ENCODE measurements at regions not wholly inside any gene's neighbourhood (a gene's known extent, or its start where the extent isn't known, plus 50 kb on each side); places are given as distances from the start of the nearest gene placed in this dataset.
"Not testable (repeated sequence)": the region's sequence is repeated elsewhere in the genome, so short reads cannot be mapped to it uniquely, and the experiment has no call there.

GRCh38 chr2:39584283-39584965 lies 81.3 kb upstream of the TMEM178A start:
- DNase-seq, result peak; percentile 57

GRCh38 chr2:39585531-39585930 lies 80.2 kb upstream of the TMEM178A start:
- DNase-seq, result not testable (repeated sequence)

GRCh38 chr2:39587168-39587567 lies 78.5 kb upstream of the TMEM178A start:
- DNase-seq, result no peak

GRCh38 chr2:39587641-39588040 lies 78.1 kb upstream of the TMEM178A start:
- DNase-seq, result no peak

GRCh38 chr2:39593439-39594393 lies 72.0 kb upstream of the TMEM178A start:
- DNase-seq, result peak; percentile 75

- no peak for DNase-seq
Observed at GRCh38 chr2:39595116-39595515, 70.6 kb upstream of the TMEM178A start.

GRCh38 chr2:39597314-39597713 lies 68.4 kb upstream of the TMEM178A start:
- DNase-seq, result no peak

GRCh38 chr2:39602616-39603015 lies 63.1 kb upstream of the TMEM178A start:
- DNase-seq, result no peak

GRCh38 chr2:39603436-39603835 lies 62.3 kb upstream of the TMEM178A start:
- peak; percentile 2 for DNase-seq

- no peak for DNase-seq
Observed at GRCh38 chr2:39604866-39605265, 60.9 kb upstream of the TMEM178A start.

- no peak for DNase-seq
Observed at GRCh38 chr2:39606585-39606984, 59.1 kb upstream of the TMEM178A start.

- no peak for DNase-seq
Observed at GRCh38 chr2:39607538-39608262, 58.0 kb upstream of the TMEM178A start.

GRCh38 chr2:39608263-39608575 lies 57.5 kb upstream of the TMEM178A start:
- DNase-seq, result no peak

GRCh38 chr2:39608686-39609441 lies 56.9 kb upstream of the TMEM178A start:
- no peak for DNase-seq

- no peak for DNase-seq
Observed at GRCh38 chr2:39609917-39610316, 55.8 kb upstream of the TMEM178A start.

- DNase-seq, result no peak
Observed at GRCh38 chr2:39615675-39616074, 50.0 kb upstream of the TMEM178A start.

Data from EL (cell line).